HT-29 (cell line): ENCODE measurements at regions not wholly inside any gene's neighbourhood (a gene's known extent, or its start where the extent isn't known, plus 50 kb on each side); places are given as distances from the start of the nearest gene placed in this dataset.
A peak's percentile ranks its signal among the peaks of the same experiment; 100 is the strongest.

Source experiments
- DNase-seq: peaks from one replicate; pipeline ENCODE4 v3.0.0-alpha.2; 2015; ENCODE audit warnings: low spot score

DNA sequence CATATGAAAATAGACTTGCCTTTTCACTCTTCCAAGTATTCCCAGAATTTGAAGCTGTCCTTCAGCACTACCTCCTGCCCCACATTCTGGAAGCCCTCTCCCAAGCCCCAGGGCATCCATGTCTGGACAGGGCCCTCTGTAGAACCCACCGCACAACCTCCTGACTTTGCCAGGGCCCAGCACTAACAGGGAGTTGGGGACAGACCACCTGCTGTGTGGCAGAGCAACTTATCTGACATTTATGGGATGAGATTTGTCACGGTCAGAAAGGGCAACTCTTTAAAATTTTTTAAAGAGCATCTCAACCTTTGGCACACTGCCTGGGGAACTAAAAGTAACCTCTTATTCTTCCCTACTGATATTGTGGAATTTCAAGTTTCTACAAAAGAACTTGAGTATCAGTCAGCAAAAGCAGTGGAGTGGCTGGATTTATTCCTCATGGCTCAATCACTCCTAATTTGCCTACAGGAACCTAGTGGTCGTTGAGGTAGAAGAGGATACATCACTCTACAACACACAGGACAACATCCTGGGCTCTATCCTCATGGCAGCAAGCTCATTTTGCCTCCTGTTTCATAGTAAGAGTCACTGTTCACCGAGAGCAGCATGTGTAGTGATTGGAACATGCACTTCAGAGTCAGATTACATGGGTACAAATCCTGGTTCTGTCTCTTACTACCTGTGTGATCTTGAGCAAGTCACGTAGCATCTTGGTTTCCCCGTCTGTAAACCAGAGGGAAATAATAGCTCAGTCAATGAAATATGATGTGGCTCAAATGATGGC, 285.3 kb downstream of the ENC1 start:
- DNase-seq = no peak

DNA sequence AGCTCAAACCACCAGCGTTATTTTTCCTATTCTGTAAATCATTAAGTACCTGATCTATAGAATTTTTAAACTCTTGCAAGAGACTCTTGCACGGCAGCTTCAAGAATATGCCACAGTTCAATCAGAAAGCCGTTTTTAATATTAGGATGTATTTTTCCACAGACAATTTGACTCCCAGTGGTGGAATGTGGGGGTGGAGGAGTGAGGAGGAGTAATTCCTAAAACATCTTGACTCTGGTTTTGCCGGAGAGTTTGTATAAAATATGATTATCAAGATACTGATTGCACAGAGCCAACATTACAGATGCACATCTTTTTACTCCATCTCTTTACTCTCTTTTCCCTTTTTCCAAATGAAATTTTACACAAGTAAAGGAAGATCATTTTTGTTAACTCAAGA, 288.3 kb downstream of the ENC1 start:
- no peak for DNase-seq

DNA sequence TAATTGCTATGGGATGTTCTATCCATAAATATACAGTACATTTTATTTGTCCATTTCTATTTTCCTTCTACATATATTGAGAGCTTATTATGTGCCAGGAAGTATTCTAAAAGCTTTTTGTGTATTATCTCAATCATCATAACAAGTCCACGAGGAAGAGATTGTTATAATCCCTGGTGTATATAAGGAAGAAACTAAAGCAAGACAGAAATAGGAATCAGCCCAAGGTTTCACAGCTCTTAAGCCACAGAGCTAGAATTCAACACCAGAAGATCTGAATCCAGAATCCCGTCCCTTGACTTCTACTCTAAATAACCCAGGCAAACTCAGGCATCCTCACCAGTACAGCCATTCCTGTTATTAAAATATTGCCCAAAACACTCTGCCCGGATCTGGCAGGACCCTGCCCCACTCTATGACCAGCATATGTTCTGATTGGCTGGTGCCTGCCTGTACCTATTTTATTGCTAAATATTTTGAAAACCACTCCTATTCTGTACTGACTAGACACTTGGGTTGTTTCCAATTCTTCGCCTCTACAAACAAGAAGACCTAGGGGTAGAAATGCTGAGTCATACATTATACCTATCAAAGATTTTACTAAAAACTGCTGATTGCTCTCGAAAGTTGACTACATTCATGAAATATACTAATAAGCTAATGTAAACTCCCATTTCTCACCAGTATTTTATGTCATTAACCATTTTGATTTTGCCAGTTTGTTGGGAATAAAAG, 297.4 kb downstream of the ENC1 start:
- DNase-seq = peak; percentile 54

DNA sequence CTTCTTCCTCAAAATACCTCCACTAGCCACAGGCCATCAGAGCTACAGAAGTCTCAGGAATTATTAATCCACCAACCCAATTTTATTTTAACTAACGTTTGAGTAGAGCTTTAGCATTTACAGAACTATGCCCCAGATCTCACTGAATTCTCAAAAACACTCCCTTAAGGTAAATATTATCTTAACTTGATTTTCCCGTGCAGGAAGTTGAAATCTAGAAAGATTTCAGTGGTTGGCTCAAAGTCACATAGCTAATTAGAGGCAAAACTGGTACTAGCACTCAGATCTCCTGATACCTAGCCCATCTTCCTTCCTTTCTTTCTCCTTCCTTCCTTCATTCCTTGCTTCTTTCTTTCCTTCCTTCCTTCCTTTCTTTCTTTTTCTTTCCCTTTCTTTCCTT, 298.3 kb downstream of the ENC1 start:
- no peak for DNase-seq

DNA sequence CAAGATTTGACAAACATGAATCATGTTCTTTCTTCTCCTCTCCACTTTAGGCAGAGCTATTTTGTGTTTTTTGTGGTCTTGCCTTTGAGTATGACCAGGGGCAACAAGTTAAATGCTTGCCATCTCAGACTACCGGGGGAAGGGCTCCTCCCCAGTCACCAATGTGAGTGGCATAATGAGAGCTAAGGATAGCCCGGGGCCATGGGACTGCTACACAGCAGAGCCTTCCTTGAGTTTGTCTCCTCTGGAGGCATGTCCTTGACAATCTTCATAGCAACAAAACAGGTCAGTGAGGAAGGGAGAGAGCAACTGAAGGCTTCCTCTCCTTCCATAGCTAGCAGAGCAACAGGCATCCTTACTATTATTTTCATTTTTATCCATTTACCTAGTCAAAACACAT, 299.3 kb downstream of the ENC1 start:
- no peak for DNase-seq

DNA sequence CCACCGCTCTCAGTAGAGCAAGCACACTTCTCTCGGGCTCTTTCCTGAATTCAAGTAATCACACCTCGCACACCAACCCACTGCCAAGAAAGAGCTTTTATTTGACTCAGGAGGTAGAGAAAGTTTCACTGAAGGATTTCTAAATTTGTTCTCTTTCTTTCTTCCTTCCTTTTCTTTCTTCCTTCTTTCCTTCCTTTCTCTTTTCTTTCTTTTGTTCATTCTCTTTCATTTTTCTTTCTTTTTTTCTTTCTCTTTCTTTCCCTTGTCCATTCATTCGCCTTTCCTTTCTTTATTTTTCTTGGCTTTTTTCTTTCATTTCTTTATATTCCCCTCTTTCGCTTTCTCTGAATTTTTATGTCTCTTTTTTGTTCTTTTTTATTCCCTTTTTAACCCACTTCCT, 300.1 kb downstream of the ENC1 start:
- DNase-seq = no peak

DNA sequence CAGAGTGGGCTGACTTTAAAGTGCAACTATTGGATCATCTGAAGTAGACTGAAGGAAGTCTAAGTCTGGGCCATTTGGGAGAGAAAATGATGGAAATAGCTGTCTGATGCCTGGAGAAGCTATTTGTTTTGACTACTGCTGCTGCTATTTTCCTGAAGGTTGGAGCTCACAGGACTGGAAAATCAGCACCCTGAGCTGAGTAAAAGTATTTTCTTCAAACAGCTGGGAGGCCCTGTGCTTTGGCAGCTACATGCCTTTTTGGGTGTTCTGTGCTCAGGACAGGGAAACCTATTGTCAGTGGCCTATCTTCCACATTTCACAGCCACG, 302.6 kb downstream of the ENC1 start:
- DNase-seq = no peak

DNA sequence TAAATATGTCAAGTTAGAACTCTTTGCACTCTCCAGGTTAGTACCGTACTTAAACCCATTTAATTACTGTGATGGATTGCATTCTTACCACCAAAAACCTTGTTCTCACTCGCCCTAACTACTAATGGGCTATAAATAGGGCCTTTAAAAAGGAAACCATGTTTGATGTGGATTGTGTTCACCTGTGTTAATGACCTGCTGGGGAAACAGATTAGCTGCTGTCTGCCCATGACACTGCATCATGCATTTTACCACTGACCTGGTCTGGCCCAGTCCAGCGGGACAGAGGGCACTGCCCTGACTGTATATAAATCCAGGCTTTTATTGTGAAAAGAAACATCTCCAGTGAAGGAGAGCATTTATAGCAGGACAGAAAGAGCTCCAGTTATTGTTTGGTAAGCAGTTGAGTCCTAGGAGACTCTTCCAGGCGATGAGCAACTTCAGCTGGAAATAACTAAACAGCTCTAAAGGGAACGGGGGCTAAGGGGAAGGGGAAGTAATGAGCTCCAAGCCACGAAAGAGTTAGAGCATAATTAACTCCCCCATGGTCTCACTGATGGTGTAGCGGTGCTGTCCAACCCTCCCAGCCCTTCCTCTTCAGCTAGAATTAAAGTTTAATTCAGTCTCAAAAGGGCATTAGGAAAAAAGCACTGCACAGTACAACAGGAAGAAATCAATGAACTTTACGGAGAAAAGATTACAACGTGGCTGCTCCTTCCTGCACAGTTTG, 303.1 kb downstream of the ENC1 start:
- peak; percentile 55 for DNase-seq

DNA sequence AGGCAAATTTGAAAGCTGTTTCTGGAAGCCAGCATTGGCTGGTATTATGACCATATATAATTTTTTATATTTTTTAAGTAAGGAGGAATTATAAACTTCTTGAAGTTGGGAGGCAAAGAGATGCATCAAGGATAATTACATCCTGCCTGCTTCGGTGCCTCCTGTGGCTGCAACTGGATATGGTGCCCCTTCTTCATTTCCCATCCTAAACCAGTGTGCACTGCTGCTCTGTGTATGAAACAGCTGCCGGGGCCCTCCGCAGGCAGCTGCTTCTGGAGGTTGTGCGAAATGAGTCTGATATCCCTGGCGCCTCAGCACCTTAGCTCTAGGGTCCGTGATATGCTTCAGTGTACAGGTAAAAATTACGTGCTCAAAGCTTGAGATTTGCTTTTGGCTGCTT, 304.2 kb downstream of the ENC1 start:
- no peak for DNase-seq

DNA sequence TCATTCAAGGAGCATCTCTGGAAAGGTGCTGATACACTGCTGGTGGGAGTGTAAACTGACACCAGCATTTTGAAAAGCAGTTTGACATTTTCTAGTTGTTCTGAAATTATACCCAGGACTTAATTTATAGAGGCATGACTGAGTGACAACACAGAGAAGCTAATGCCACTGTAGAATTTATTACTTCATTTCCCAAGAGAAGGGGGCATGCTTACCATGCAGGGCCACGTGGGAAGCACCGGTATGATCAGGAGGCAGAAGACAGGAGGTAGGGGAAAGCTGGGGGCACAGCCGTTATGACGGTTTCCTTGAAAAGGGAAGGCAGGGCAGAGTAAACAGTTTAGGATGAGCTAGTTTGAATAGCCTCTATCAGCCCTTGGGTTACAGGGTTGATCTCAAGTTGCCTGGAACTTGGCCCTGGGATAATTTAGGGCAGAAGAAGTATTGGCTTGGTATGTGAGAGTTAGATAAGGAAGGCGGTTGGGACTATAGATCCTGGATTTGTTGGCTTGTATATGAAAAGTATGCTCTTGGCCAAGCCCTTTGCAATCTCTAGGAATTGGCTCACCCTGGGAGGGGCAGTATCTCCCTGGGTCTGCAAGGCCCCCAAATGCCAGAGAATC, 305.7 kb downstream of the ENC1 start:
- DNase-seq = no peak

DNA sequence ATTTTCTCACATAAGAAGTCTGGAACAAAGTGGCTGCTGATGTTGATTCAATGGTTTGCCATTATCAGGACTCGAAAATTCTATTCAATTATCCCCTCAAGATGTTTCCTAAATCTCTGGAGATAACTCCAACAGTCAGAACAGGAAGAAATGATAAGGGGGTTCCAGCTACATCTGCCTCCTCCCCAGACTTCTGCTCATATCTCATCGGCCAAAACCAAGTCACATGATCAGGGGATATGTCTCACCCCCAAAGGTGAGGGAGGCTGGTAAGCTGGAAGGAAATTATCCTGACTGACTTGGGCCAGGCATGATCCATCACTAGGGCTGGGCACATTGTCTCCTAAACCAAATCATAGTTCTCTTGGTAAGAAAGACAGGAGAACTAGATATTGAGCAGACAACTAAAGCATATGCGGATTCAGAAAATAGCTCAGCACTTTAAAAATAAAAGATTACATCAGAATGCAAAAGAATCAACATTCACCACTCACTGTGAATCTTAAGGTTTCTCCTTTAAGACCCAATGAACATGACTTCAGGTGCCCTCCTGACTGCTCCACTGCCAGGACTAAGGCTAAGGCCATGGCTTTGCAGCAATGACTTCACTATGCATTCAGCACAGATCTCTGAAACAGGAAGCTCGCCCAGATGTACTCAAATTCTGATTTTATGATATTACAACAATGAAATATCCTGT, 306.3 kb downstream of the ENC1 start:
- DNase-seq = no peak

DNA sequence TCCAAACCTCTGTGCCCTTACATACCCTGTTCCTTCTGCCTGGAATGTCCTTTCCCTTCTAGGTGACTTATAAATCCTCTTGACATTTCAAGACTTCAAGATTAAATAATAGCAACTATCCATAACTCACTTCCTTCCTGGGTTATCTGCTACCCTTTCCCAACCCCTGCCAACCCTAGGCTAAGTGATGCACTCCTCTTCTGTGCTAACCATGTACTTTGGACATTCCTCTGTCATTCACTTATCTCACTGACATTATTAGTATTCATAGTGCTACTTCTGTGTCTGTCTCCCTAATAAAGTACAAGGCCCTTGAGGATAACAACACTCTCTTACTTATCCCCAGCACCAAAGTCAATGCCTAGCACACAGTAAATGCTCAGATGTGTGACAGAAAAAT, 307.1 kb downstream of the ENC1 start:
- no peak for DNase-seq

DNA sequence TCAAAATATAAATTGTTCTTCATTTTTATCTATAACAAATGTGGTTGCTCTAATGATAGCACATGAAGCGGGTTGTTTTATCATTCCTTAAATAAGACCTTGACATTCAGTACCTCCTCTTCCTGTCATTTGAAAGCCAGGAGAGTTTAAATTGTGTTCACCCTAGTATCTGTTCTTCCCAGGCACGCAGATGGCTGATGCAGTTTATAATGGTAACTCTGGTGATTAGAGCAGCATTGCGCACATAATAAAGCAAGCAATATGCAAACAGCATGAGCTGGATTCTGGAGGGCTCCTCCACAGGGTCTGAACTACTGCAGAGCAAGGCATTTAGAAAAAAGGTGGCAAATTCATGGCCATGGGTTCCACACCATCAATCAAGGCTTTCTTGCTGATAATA, 307.8 kb downstream of the ENC1 start:
- no peak for DNase-seq

DNA sequence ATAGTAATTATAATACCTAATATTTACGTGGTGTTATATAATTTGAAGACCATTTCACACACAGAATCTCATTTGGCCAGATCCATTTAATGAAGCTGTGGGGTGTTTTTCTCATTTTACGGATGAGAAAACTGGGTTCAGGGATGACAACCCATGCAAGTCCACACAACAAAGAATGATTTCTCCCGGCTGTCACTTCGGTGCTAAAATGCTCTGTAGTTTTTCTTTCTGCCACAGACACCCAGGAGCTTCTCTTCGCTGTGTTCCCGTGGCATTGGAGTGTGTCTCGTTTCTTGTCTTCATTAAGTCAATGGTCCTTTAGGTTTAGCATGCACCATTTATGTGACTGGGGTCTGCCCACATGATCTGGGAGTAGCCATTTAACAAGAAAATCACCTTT, 308.5 kb downstream of the ENC1 start:
- DNase-seq = no peak

DNA sequence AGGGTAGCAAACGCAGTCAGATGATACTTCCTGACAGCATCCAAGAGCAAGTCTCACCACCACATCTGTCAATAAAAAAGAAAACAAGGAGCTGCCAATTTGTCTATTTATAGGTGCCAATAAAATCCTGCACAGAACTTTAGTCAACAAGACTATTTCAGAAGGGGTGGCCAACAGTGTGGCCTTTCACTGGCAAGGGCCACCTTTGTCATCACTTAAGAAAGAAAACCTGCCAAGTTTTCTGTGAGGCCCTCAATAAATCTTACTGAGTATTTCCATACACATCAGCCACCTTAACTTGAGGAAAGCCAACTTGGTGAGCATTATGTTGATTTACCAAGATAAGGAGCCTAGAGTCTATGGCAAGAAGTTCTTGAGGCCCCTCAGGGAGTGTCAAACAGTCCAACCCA, 312.3 kb downstream of the ENC1 start:
- peak; percentile 89 for DNase-seq

DNA sequence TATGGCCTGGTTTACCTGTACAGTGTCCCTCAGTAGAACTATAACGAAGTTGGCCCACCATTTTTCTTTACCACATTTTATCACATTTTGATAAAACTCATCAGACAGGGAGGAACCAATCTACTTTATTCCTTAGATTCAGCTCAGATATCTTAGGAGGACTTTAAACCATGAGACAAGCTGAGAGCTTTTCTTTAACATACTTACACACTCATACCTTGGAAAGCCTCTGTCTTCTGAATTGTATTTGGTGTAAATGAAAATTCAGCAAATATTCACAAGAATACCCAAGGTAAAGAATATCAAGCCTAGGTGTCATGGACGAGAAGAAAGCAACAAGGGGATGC, 313.2 kb downstream of the ENC1 start:
- DNase-seq = no peak

DNA sequence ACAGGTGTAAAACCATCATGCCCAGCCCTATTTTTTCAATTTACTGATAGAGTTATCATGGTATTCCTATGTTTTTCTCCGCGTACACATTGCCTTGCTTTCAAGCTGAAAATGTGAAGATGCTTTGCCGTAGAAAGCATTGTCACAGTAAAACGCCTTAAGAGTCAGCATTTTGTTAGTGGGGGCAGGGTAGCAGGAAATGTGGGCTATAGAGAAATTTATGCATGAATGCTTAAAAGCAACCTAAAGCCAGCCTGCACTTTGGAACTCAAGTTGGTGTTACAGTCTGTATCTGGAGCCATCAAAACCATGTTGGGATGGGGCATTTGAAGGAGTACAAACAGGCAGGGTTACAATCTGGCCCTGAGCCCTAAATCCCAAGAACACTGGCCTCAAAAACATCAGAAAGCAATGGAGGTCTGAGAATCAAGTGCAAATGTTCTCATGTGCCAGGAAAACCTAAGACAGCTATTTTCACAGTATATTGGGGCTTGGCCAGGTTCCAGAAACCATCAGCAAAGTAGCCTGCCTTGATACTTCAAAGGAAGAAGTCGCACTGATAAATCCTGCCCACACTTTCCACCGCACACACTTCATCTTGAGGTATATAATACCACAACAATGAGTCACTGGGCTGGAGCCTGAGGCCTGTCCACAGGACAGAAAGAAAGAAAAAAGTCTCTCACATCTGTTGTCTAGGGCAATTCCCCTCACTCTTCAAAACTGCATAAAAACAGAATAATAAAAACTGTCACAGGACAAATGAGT, 313.8 kb downstream of the ENC1 start:
- DNase-seq = peak; percentile 98

DNA sequence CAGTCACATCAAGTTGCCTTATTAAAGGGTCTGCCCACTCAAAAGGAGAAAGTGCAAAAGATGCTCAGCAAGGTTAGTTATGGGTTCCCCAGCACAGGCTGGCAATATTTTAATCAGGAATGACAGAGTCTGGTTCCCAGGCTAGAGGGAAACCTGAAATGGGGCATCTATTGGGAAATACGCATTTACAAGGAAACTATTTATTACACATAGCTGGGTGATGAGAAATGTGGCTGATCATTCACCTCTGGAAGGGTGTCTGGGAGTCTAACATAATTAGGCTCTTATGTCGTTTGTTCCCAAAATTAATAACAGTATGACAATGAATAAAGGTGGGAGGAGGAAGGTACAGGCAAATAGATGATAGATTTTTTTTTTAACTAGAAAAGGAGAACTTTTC, 314.7 kb downstream of the ENC1 start:
- DNase-seq = no peak

DNA sequence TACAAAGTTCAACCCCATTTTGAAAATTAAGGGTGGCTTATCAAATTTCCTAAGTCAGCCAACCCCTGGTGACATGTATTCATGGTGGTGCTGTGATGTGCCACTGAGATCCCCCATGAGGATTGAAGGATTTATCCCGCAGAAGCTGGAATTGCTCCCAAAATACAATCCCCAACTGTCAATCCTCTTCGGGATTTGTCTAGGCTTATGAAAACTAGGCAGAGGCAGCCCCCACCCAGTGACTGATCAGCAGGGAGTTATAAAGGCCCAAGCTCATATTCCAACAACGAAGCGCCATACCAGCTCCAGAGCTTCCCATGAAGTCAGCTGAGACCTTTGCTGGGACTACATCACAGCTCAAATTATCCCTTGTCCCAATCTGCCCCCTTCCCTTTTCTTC, 316.0 kb downstream of the ENC1 start:
- no peak for DNase-seq

DNA sequence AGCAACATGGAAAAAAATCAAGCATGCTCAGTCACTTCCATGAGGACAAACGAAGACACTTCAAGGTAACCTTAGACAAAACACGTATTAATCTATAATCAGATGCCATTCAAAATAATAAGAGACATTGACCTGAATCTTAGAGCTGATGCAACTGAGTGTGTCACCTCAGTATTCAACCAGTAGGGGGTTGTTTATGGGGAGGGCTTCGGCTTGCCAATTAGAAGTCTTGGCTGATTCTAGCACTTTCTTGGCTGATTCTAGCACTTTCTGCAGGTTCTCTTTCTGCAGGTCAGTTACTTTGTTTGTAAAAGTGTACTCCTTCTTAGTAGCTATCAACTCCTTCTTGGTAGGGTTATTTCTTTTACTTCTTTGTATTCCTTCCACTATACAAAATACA, 317.6 kb downstream of the ENC1 start:
- no peak for DNase-seq

DNA sequence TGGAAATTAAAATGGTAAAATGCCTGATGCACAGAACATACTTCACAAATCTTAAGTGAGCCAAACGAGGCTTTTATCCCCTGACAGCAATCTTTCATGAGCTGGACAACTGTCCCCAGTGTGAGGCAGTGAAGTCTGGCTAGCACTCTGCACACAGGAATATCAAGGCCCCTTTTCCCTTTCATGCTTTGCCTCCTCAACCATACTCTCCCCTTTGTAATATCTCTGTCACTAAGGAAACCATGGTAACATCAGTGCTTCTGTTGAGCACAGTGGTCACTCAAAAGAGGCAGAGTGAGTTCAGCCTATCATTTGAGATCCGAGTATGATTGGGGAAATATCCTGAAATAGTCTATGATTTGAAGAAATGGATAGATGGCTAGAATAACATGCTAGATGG, 318.3 kb downstream of the ENC1 start:
- DNase-seq = no peak
